Stomach (tissue), 8 donors: ENCODE measurements at regions not wholly inside any gene's neighbourhood (a gene's known extent, or its start where the extent isn't known, plus 50 kb on each side); places are given as distances from the start of the nearest gene placed in this dataset.

Source experiments
- DNase-seq, 2 donors: peaks; one replicate each; pipeline versions ENCODE4 v3.0.0 to v3.0.0-alpha.2; 2013 to 2019
- H3K27ac ChIP-seq, 5 donors: fragments of 200-600 bp in 4 of 5; sonication (generic) in 4 of 5; one replicate each; pipeline ENCODE4 v1.5.1; 2013 to 2019; ENCODE audit warnings: mild to moderate bottlenecking in 1 of 5, moderate library complexity in 1 of 5
- H3K27me3 ChIP-seq, 3 donors: fragments of 200-600 bp; sonication (generic); one replicate each; pipeline ENCODE4 v1.5.1; 2017 to 2019; ENCODE audit warnings: mixed run types in 1 of 3
- H3K36me3 ChIP-seq, 4 donors: fragments of 200-600 bp; sonication (generic); 1 replicate in 3 of 4; 2 replicates in 1 of 4; pipeline ENCODE4 v1.5.1; 2016 to 2019
- H3K4me1 ChIP-seq, 4 donors: fragments of 200-600 bp; sonication (generic); one replicate each; pipeline ENCODE4 v1.5.1; 2016 to 2019
- H3K4me3 ChIP-seq, 4 donors: fragments of 200-600 bp; sonication (generic) in 3 of 4; one replicate each; pipeline ENCODE4 v1.5.1; 2016 to 2019; ENCODE audit warnings: mild to moderate bottlenecking in 1 of 4
- H3K9me3 ChIP-seq, 4 donors: fragments of 200-600 bp; sonication (generic); one replicate each; pipeline ENCODE4 v1.5.1; 2016 to 2019
- EP300 ChIP-seq: sonication (generic); formaldehyde crosslinking; IDR thresholded peaks from one replicate; pipeline ENCODE4 v1.6.1; 2017; ENCODE audit warnings: antibody characterized with exemption
- POLR2A ChIP-seq, 4 donors: fragments of 450-650 bp; IDR thresholded peaks; one replicate each; pipeline ENCODE4 v1.6.1; 2016; ENCODE audit warnings: antibody characterized with exemption in 4 of 4, control low read depth in 2 of 4, mild to moderate bottlenecking in 1 of 4, moderate library complexity in 1 of 4
- POLR2AphosphoS5 ChIP-seq, 3 donors: sonication (generic); formaldehyde crosslinking; IDR thresholded peaks; one replicate each; pipeline ENCODE4 v1.6.1; 2016; ENCODE audit warnings: antibody characterized with exemption in 3 of 3
- WGBS, 5 donors: extraction: QIAGEN DNeasy Blood & Tissue Kit in 3 of 5; methylation state at CpG; one replicate each; pipeline versions ENCODE4 v1.1.5 to v1.1.7; 2013 to 2018; 5-methylcytosine and 5-hydroxymethylcytosine counted together
- intact Hi-C: fragments of 100-400 bp; cut with DNase I; formaldehyde crosslinking; loops from one replicate; pipeline ENCODE4 v1.15.1; 2023; ENCODE audit warnings: low total_unique reads
- TF ChIP-seq, protein P1 (sequence below), 7 experiments: fragments of 450-650 bp in 4 of 7; fragments of 200-600 bp in 3 of 7; sonication (generic) in 3 of 7; IDR thresholded peaks; one replicate each; pipeline ENCODE4 v1.5.1; 2016 to 2019; ENCODE audit warnings: antibody characterized with exemption in 7 of 7, control low read depth in 2 of 7, mild to moderate bottlenecking in 1 of 7
- donor health status: healthy with polysubstance abuse.
- donor health status: Bipolar disorder and iron deficiency.
- donor health status: healthy.

DNA sequence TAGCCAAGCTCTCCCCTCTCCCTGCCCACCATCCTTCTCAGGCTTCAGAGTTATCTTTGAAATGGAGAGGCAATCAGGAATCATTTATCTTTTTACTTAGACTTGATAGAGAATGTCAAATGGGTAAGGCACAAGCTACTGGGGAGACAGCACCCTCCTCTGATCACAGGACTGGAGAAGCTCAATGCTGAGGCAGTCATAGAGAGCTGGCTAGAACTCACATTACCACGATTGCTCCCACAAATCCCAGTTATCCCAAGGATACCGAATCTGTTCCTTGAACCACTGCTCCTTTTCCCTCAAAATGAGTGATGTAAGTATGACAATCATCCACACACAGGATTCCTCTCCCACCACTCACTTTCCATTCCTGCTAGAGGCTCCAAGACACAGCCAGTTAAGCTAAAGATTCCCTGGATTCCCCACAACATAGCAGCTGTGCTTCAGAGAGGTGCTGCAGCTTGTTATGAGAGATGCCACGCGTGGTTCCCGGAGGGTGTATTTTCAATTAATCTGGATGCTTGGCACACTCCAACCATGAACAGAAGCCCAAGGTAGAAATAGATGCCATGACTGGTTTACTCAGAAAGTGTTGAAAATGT is 96.2 kb upstream of the VGLL2 start:
- peaks cover 0 to 7% (median 2%) of the 10 kb centered on the region in 4 donors for H3K9me3 ChIP-seq
- peaks cover 0 to 4% (median 0%) of the 10 kb centered on the region in 4 donors for H3K4me1 ChIP-seq
- DNase-seq: no peak
- TF ChIP-seq EP300 (no peak), POLR2AphosphoS5 (IDR thresholded peaks at IDR 0.05) (no peak)
- TF ChIP-seq, protein P1, sequence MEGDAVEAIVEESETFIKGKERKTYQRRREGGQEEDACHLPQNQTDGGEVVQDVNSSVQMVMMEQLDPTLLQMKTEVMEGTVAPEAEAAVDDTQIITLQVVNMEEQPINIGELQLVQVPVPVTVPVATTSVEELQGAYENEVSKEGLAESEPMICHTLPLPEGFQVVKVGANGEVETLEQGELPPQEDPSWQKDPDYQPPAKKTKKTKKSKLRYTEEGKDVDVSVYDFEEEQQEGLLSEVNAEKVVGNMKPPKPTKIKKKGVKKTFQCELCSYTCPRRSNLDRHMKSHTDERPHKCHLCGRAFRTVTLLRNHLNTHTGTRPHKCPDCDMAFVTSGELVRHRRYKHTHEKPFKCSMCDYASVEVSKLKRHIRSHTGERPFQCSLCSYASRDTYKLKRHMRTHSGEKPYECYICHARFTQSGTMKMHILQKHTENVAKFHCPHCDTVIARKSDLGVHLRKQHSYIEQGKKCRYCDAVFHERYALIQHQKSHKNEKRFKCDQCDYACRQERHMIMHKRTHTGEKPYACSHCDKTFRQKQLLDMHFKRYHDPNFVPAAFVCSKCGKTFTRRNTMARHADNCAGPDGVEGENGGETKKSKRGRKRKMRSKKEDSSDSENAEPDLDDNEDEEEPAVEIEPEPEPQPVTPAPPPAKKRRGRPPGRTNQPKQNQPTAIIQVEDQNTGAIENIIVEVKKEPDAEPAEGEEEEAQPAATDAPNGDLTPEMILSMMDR (IDR thresholded peaks at IDR 0.05): no peak
- intact Hi-C loops: no loop called here
- H3K27me3 ChIP-seq: no peaks in the 10 kb centered on the region
- no peaks in the 10 kb centered on the region for H3K36me3 ChIP-seq
- WGBS, 5 donors: 73 to 82% (median 82%) methylated on average over 5 of the region's 5 CpGs
- H3K27ac ChIP-seq: no peak overlapping the region
- H3K4me3 ChIP-seq: no peak overlapping the region

DNA sequence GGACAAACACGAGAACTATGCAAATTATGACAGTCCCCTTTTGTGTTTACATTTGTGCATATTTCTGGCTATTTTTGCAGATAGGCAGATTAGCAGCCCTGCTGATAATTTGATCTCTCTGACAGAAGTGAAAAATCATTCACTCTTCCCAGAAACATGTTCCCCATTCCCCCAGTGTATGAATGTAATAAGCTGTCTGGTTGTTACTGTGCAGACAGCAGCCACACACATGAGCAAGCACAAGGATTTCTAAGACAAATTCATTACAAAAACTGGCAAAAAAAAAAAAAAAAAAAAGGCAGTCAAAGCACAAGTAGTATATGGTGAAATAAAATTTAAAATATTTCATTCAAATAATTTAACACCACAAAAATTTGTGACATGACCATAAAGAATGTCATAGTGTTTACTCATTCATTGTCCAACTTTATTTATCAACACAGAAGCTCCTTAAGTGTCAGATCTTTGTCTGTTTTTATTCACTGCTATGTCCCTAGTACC is 95.5 kb upstream of the VGLL2 start:
- Histone ChIP-seq H3K27me3 (no peaks in the 10 kb centered on the region), H3K9me3 (peaks cover 0 to 7% (median 2%) of the 10 kb centered on the region in 4 donors), H3K36me3 (no peaks in the 10 kb centered on the region), H3K27ac (no peak overlapping the region), H3K4me1 (peaks cover 0 to 4% (median 0%) of the 10 kb centered on the region in 4 donors), H3K4me3 (no peak overlapping the region)
- no peak for DNase-seq
- no peak for TF ChIP-seq POLR2AphosphoS5 (IDR thresholded peaks at IDR 0.05)
- no peak for TF ChIP-seq EP300
- TF ChIP-seq, protein P1 (IDR thresholded peaks at IDR 0.05): no peak
- TF ChIP-seq POLR2A (IDR thresholded peaks at IDR 0.05): no peak
- intact Hi-C loops: no loop called here
- whole genome bisulfite sequencing, 5 donors: 18 to 33% (median 25%) methylated on average over 1 of the region's 1 CpG

DNA sequence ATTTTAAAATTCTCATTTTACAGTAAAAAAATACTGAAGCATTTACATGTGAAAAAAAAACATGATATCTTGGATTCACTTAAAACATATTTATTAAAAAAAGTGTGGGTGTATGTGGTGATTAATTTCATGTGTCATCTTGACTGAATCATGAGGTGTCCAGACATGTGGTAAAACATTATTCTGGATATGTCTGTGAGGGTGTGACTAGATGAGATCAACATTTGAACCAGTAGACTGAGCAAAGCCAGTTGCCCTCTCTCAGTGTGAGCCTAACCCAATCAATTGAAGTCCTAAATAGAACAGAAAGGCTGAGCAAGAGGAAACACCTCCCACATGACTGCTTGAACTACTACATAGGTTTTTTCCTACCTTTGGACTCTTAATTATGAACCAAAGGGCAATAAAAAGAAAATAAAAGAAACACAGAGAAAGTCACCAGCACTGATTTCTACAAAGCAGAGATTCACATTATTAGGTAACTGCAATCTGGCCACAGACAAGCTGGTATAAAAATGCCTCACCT is 90.5 kb upstream of the VGLL2 start:
- H3K27ac ChIP-seq: no peak overlapping the region
- intact Hi-C loops: no loop called here
- no peaks in the 10 kb centered on the region for H3K36me3 ChIP-seq
- no peaks in the 10 kb centered on the region for H3K4me1 ChIP-seq
- DNase-seq: no peak
- H3K4me3 ChIP-seq: no peak overlapping the region
- H3K9me3 ChIP-seq: peaks cover 0 to 13% (median 6%) of the 10 kb centered on the region in 4 donors
- TF ChIP-seq, protein P1 (IDR thresholded peaks at IDR 0.05): no peak
- TF ChIP-seq EP300: no peak
- TF ChIP-seq POLR2A (IDR thresholded peaks at IDR 0.05): no peak
- no peak for TF ChIP-seq POLR2AphosphoS5 (IDR thresholded peaks at IDR 0.05)
- no peaks in the 10 kb centered on the region for H3K27me3 ChIP-seq

DNA sequence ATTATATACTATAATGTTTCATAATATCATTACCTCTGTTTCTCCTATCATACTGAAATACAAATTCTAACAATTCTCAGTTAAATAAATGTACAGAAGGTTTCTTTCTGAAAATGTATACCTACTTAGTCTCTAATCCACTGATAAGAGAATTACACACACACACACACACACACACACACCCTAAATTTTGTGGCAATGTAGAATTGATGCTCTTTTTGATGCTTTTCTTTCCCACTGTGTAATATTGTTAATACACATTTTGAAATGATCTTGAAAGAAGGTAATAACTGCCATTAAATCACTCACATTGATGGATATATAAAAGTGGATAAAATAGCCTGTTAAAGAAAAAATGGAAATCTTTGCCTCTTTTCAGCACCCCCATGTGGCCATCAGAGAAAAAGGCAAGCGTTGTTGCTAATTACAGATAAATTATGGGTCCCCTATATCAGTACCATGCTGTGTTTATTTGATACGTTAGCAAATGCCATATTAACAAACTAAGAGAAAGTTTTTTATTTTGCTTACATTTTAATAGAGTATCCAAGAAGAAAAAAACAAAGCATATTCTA is 76.6 kb upstream of the VGLL2 start:
- no peak for DNase-seq
- H3K27ac ChIP-seq: no peak overlapping the region
- no peaks in the 10 kb centered on the region for H3K4me1 ChIP-seq
- 2 to 7% (median 5%) methylated on average over 2 of the region's 2 CpGs for WGBS, 5 donors
- H3K4me3 ChIP-seq: no peak overlapping the region
- no peaks in the 10 kb centered on the region for H3K27me3 ChIP-seq
- no peaks in the 10 kb centered on the region for H3K36me3 ChIP-seq
- TF ChIP-seq EP300: no peak
- TF ChIP-seq, protein P1 (IDR thresholded peaks at IDR 0.05): peak in 1 of 7 experiments; percentile 11
- no peaks in the 10 kb centered on the region for H3K9me3 ChIP-seq
- intact Hi-C loops: no loop called here
